ENCODE measurements at regions not wholly inside any gene's neighbourhood (a gene's known extent, or its start where the extent isn't known, plus 50 kb on each side); places are given as distances from the start of the nearest gene placed in this dataset.

GRCh38 chr12:76698316-76698715, 65.6 kb upstream of the ZDHHC17 start:
- ATAC-seq: no peak
- ChIA-PET CTCF (no interaction called here), RAD21 (ENCODE audit: unreplicated experiment) (no interaction called here), SMC1A (ENCODE audit: uncharacterized antibody, unreplicated experiment) (interaction anchor here (1.0 kb wide), 1 partner anchor 93 kb away, joined by 4 read pairs; no protein-coding TSS in a partner anchor), POLR2A (no interaction called here)
- BruUV-seq (replicated peaks): no TSS peak
- no peak for DNase-seq (ENCODE audit: low read depth, low spot score)
- no peaks in the 10 kb centered on the region; a peak in 1 of 4 replicates for H3K27me3 ChIP-seq (replicated peaks in 1 of 2; ENCODE audit: control insufficient read depth in 2 of 2, insufficient read depth in 2 of 2, low read length in 1 of 2)
- H3K4me3 ChIP-seq: no peak overlapping the region
- in situ Hi-C loops (cut with MboI): no loop called here
- TF ChIP-seq YY1 (IDR thresholded peaks at IDR 0.05; ENCODE audit: low read depth, low read length) (no peak), ZNF622 (IDR thresholded peaks at IDR 0.05) (no peak), MTA2 (IDR thresholded peaks at IDR 0.05; ENCODE audit: low read depth) (no peak), NFXL1 (IDR thresholded peaks at IDR 0.05; ENCODE audit: borderline replicate concordance) (no peak), ZNF24 (IDR thresholded peaks at IDR 0.05) (no peak), SUZ12 (IDR thresholded peaks at IDR 0.05; ENCODE audit: unreplicated experiment) (no peak), SMARCA5 (IDR thresholded peaks at IDR 0.05) (no peak), RCOR1 (conservative IDR thresholded peaks at IDR 0.05; ENCODE audit: low read depth, low read length) (no peak), ETV6 (conservative IDR thresholded peaks at IDR 0.05 in 1 of 2, IDR thresholded peaks at IDR 0.05 in 1 of 2; ENCODE audit: borderline replicate concordance in 1 of 2, low read depth in 1 of 2) (no peak), TAF1 (IDR thresholded peaks at IDR 0.05; ENCODE audit: borderline replicate concordance, low read depth, low read length) (no peak)
- TF ChIP-seq, protein P1, sequence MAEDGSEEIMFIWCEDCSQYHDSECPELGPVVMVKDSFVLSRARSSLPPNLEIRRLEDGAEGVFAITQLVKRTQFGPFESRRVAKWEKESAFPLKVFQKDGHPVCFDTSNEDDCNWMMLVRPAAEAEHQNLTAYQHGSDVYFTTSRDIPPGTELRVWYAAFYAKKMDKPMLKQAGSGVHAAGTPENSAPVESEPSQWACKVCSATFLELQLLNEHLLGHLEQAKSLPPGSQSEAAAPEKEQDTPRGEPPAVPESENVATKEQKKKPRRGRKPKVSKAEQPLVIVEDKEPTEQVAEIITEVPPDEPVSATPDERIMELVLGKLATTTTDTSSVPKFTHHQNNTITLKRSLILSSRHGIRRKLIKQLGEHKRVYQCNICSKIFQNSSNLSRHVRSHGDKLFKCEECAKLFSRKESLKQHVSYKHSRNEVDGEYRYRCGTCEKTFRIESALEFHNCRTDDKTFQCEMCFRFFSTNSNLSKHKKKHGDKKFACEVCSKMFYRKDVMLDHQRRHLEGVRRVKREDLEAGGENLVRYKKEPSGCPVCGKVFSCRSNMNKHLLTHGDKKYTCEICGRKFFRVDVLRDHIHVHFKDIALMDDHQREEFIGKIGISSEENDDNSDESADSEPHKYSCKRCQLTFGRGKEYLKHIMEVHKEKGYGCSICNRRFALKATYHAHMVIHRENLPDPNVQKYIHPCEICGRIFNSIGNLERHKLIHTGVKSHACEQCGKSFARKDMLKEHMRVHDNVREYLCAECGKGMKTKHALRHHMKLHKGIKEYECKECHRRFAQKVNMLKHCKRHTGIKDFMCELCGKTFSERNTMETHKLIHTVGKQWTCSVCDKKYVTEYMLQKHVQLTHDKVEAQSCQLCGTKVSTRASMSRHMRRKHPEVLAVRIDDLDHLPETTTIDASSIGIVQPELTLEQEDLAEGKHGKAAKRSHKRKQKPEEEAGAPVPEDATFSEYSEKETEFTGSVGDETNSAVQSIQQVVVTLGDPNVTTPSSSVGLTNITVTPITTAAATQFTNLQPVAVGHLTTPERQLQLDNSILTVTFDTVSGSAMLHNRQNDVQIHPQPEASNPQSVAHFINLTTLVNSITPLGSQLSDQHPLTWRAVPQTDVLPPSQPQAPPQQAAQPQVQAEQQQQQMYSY (CRISPR knock-in tag; IDR thresholded peaks at IDR 0.05): no peak
- no peaks in the 10 kb centered on the region for H3K36me3 ChIP-seq (ENCODE audit: control insufficient read depth in 2 of 2, insufficient read depth in 2 of 2, low read length in 1 of 2)
- H2AFZ ChIP-seq (ENCODE audit: control insufficient read depth, low read depth, low read length): no peak overlapping the region
- intact Hi-C loops (cut with micrococcal nuclease; ENCODE audit: unreplicated experiment): no loop called here
- no peaks in the 10 kb centered on the region for H3K9me3 ChIP-seq (replicated peaks; ENCODE audit: control insufficient read depth, insufficient read depth, low read length)
- no peaks in the 10 kb centered on the region for H3K4me1 ChIP-seq (ENCODE audit: control insufficient read depth, insufficient read depth, low read length)
- H3K27ac ChIP-seq (ENCODE audit: control insufficient read depth, insufficient read depth): no peak overlapping the region
- no peaks in the 10 kb centered on the region for H3K79me2 ChIP-seq (ENCODE audit: control insufficient read depth, insufficient read depth, low read length)
- H4K20me1 ChIP-seq (ENCODE audit: control insufficient read depth, insufficient read depth): no peaks in the 10 kb centered on the region
- FAIRE-seq: no peak
- no peak overlapping the region for H3K9ac ChIP-seq (ENCODE audit: control insufficient read depth, insufficient read depth, low read length)
- WGBS (ENCODE audit: insufficient coverage, insufficient replicate concordance, low lambda C conversion rate, missing lambda C conversion rate): 75% methylated on average over 1 of the region's 1 CpG
- H3K4me2 ChIP-seq (ENCODE audit: control insufficient read depth, insufficient read depth): no peak overlapping the region
